ENCODE measurements at regions not wholly inside any gene's neighbourhood (a gene's known extent, or its start where the extent isn't known, plus 50 kb on each side); places are given as distances from the start of the nearest gene placed in this dataset.

GRCh38 chr12:74337951-74338350, 199.7 kb upstream of the ATXN7L3B start:
- TF ChIP-seq ZFX (IDR thresholded peaks at IDR 0.05; ENCODE audit: borderline replicate concordance) (no peak), CTCF (IDR thresholded peaks at IDR 0.05) (no peak)
- H3K27ac ChIP-seq = no peak overlapping the region

- no peak for TF ChIP-seq ZFX (IDR thresholded peaks at IDR 0.05; ENCODE audit: borderline replicate concordance)
- H3K27ac ChIP-seq = no peak overlapping the region
Measured at GRCh38 chr12:74339211-74339610, 198.4 kb upstream of the ATXN7L3B start.

GRCh38 chr12:74349925-74350324, 187.7 kb upstream of the ATXN7L3B start:
- TF ChIP-seq CTCF (IDR thresholded peaks at IDR 0.05) = no peak
- TF ChIP-seq ZFX (IDR thresholded peaks at IDR 0.05; ENCODE audit: borderline replicate concordance) = no peak
- no peak overlapping the region for H3K27ac ChIP-seq

- H3K27ac ChIP-seq = no peak overlapping the region
- TF ChIP-seq CTCF (IDR thresholded peaks at IDR 0.05) (peak; percentile 81), ZFX (IDR thresholded peaks at IDR 0.05; ENCODE audit: borderline replicate concordance) (no peak)
Measured at GRCh38 chr12:74365178-74365964, 172.3 kb upstream of the ATXN7L3B start.

- TF ChIP-seq CTCF (IDR thresholded peaks at IDR 0.05) (no peak), ZFX (IDR thresholded peaks at IDR 0.05; ENCODE audit: borderline replicate concordance) (no peak)
- no peak overlapping the region for H3K27ac ChIP-seq
Measured at GRCh38 chr12:74370608-74371216, 166.9 kb upstream of the ATXN7L3B start.

GRCh38 chr12:74379114-74379513, 158.5 kb upstream of the ATXN7L3B start:
- no peak for TF ChIP-seq ZFX (IDR thresholded peaks at IDR 0.05; ENCODE audit: borderline replicate concordance)
- TF ChIP-seq CTCF (IDR thresholded peaks at IDR 0.05) = no peak
- H3K27ac ChIP-seq = no peak overlapping the region

GRCh38 chr12:74381958-74382357, 155.7 kb upstream of the ATXN7L3B start:
- TF ChIP-seq ZFX (IDR thresholded peaks at IDR 0.05; ENCODE audit: borderline replicate concordance) = no peak
- TF ChIP-seq CTCF (IDR thresholded peaks at IDR 0.05) = no peak
- no peak overlapping the region for H3K27ac ChIP-seq
